K562 (cell line): ENCODE measurements at regions not wholly inside any gene's neighbourhood (a gene's known extent, or its start where the extent isn't known, plus 50 kb on each side); places are given as distances from the start of the nearest gene placed in this dataset.

Experiments used
- ATAC-seq: fragments of 200-7000 bp; cut with Tn5 transposase; 3 replicates; pipeline ENCODE4 v1.9.1; 2020; ENCODE audit warnings: moderate library complexity
- BruUV-seq: library from RNA; stranded (reverse); fragments of 400-500 nt; replicated peaks from 2 replicates; lab custom pipeline; 2021; lab: Mats Ljungman, UMichigan
- CTCF ChIA-PET: fragments of 300-600 bp; formaldehyde crosslinking; extraction: SDS; loops from one replicate; lab custom pipeline; 2021; ENCODE audit warnings: low intra/inter-chr PET ratio; lab: Yijun Ruan, JAX
- POLR2A ChIA-PET: fragments of 300-600, 350-650 bp; sonication (Branson Sonifier 250); formaldehyde crosslinking; extraction: SDS; loops from one replicate; lab custom pipeline; 2021; ENCODE audit warnings: antibody characterized with exemption, inconsistent platforms; lab: Yijun Ruan, JAX
- DNase-seq, 4 experiments: peaks; one replicate each; pipeline versions ENCODE4 v3.0.0 to v3.0.0-alpha.2; 2011 to 2018; ENCODE audit warnings: low spot score in 3 of 4, mixed read lengths in 3 of 4; ENCODE audit errors: extremely low read depth in 1 of 4
- FAIRE-seq: peaks from 2 replicates; lab custom pipeline; 2011; peaks lifted over from hg19 to GRCh38; lab: Jason Lieb, UNC
- H2AFZ ChIP-seq: 2 replicates; pipeline ENCODE4 v1.6.0; 2011; ENCODE audit warnings: low read depth, low read length, control low read depth, inconsistent platforms
- H3K27ac ChIP-seq: fragments of 200-600 bp; 3 replicates; pipeline ENCODE4 v1.8.0; 2011; ENCODE audit warnings: low read depth, mild to moderate bottlenecking, control low read depth, inconsistent platforms, low read length, moderate library complexity, mixed read lengths; ENCODE audit errors: extremely low read depth
- H3K27me3 ChIP-seq, 2 experiments: fragments of 300-600 bp in 1 of 2; 2 replicates in 1 of 2; 3 replicates in 1 of 2; pipeline versions ENCODE4 v1.6.0 to v1.8.0; 2011; ENCODE audit warnings: inconsistent platforms in 2 of 2, low read length in 2 of 2, mild to moderate bottlenecking in 1 of 2, mixed read lengths in 1 of 2, moderate library complexity in 1 of 2; ENCODE audit not compliant: control insufficient read depth in 2 of 2, insufficient read depth in 2 of 2
- H3K36me3 ChIP-seq: fragments of 300-600 bp; 3 replicates; pipeline ENCODE4 v1.8.0; 2011; ENCODE audit warnings: mild to moderate bottlenecking, low read length, inconsistent platforms; ENCODE audit not compliant: control insufficient read depth, insufficient read depth
- H3K4me1 ChIP-seq, 2 experiments: fragments of 200-600 bp in 1 of 2; replicated peaks in 1 of 2; 2 replicates in 1 of 2; 3 replicates in 1 of 2; pipeline versions ENCODE4 v1.5.1 to v1.8.0; 2011; ENCODE audit warnings: inconsistent platforms in 2 of 2, low read length in 2 of 2, mild to moderate bottlenecking in 1 of 2, mixed read lengths in 1 of 2, moderate library complexity in 1 of 2; ENCODE audit not compliant: control insufficient read depth in 2 of 2, insufficient read depth in 2 of 2
- H3K4me2 ChIP-seq: 2 replicates; pipeline ENCODE4 v1.6.1; 2011; ENCODE audit warnings: low read length, control low read depth, inconsistent platforms, mixed read lengths; ENCODE audit not compliant: insufficient read depth
- H3K4me3 ChIP-seq: fragments of 200-600 bp; sonication (generic), shearing (Covaris generic); 2 replicates; pipeline ENCODE4 v1.5.1; 2016; ENCODE audit warnings: control low read depth, inconsistent platforms
- H3K79me2 ChIP-seq: fragments of 200-600 bp; 3 replicates; pipeline ENCODE4 v1.8.0; 2011; ENCODE audit warnings: low read length, inconsistent platforms; ENCODE audit not compliant: control insufficient read depth, insufficient read depth
- H3K9ac ChIP-seq, 2 experiments: 2 replicates each; pipeline versions ENCODE4 v1.6.0 to v1.6.1; 2011; ENCODE audit warnings: low read depth in 2 of 2, low read length in 2 of 2, control low read depth in 1 of 2, inconsistent platforms in 1 of 2, mild to moderate bottlenecking in 1 of 2, mixed read lengths in 1 of 2; ENCODE audit not compliant: insufficient read depth in 1 of 2
- H3K9me1 ChIP-seq: one replicate; pipeline ENCODE4 v1.6.0; 2011; ENCODE audit warnings: inconsistent platforms, mild to moderate bottlenecking, low read length, moderate library complexity; ENCODE audit not compliant: control insufficient read depth, insufficient read depth
- H3K9me3 ChIP-seq: replicated peaks from 2 replicates; pipeline ENCODE4 v1.5.1; 2011; ENCODE audit warnings: low read depth, low read length, inconsistent platforms; ENCODE audit not compliant: control insufficient read depth, insufficient read depth
- H4K20me1 ChIP-seq: replicated peaks from 2 replicates; pipeline ENCODE4 v1.6.1; 2011; ENCODE audit warnings: low read length, inconsistent platforms, mixed read lengths; ENCODE audit not compliant: control insufficient read depth, insufficient read depth
- BMI1 ChIP-seq: fragments of 150-350 bp; IDR thresholded peaks from 2 replicates; pipeline ENCODE4 v1.6.1; 2014; ENCODE audit warnings: low read length
- DACH1 ChIP-seq: fragments of 450-650 bp; IDR thresholded peaks from 2 replicates; pipeline ENCODE4 v1.6.1; 2018; ENCODE audit not compliant: partially characterized antibody
- DNMT1 ChIP-seq: fragments of 450-650 bp; IDR thresholded peaks from 2 replicates; pipeline ENCODE4 v1.6.1; 2016; ENCODE audit warnings: antibody characterized with exemption, mild to moderate bottlenecking
- EP400 ChIP-seq: fragments of 450-650 bp; IDR thresholded peaks from 2 replicates; pipeline ENCODE4 v1.6.1; 2017; ENCODE audit warnings: antibody characterized with exemption, mild to moderate bottlenecking, moderate library complexity
- FOXJ2 ChIP-seq: fragments of 200-800 bp; sonication (Bioruptor generic); IDR thresholded peaks from 2 replicates; pipeline ENCODE4 v1.6.1; 2016; ENCODE audit warnings: missing genetic modification characterization, missing compliant biosample characterization
- HDAC1 ChIP-seq, 2 experiments: fragments of 450-650 bp; IDR thresholded peaks; 2 replicates each; pipeline ENCODE4 v1.6.1; 2016 to 2017; ENCODE audit warnings: inconsistent platforms in 1 of 2, mild to moderate bottlenecking in 1 of 2, moderate library complexity in 1 of 2
- MYC ChIP-seq, 2 experiments: fragments of 250-450 bp in 1 of 2; sonication (Bioruptor Pico) in 1 of 2; IDR thresholded peaks; 2 replicates each; pipeline versions ENCODE4 v1.5.1 to v1.6.1; 2012 to 2021; ENCODE audit warnings: low read depth in 2 of 2, borderline replicate concordance in 1 of 2, improper control_type of control experiment in 1 of 2, low read length in 1 of 2, mild to moderate bottlenecking in 1 of 2, moderate library complexity in 1 of 2
- NFRKB ChIP-seq: fragments of 450-650 bp; IDR thresholded peaks from 2 replicates; pipeline ENCODE4 v1.6.1; 2016; ENCODE audit warnings: low read depth
- PTTG1 ChIP-seq: fragments of 450-650 bp; IDR thresholded peaks from 2 replicates; pipeline ENCODE4 v1.6.1; 2016; ENCODE audit warnings: low read depth, mild to moderate bottlenecking, missing genetic modification characterization, missing compliant biosample characterization
- PYGO2 ChIP-seq: fragments of 450-650 bp; IDR thresholded peaks from 2 replicates; pipeline ENCODE4 v1.6.1; 2016; ENCODE audit warnings: mild to moderate bottlenecking, missing genetic modification characterization, moderate library complexity, missing compliant biosample characterization
- RBFOX2 ChIP-seq: fragments of 200-400 bp; formaldehyde crosslinking; IDR thresholded peaks from 2 replicates; pipeline ENCODE4 v1.6.1; 2017; ENCODE audit warnings: low read depth, mild to moderate bottlenecking, low read length, moderate library complexity
- TBP ChIP-seq: optimal IDR thresholded peaks from 2 replicates; pipeline ENCODE3; 2011; ENCODE audit warnings: low read depth, low read length, improper control_type of control experiment
- ZNF197 ChIP-seq: fragments of 200-800 bp; sonication (Bioruptor generic); IDR thresholded peaks from 2 replicates; pipeline ENCODE4 v1.6.1; 2016; ENCODE audit warnings: low read depth, missing genetic modification characterization, missing compliant biosample characterization
- ZNF253 ChIP-seq: fragments of 250-450 bp; sonication (Bioruptor Pico); conservative IDR thresholded peaks from 2 replicates; pipeline ENCODE4 v1.6.1; 2021; ENCODE audit warnings: mild to moderate bottlenecking
- ZNF263 ChIP-seq: sonication (generic); formaldehyde crosslinking; IDR thresholded peaks from 2 replicates; pipeline ENCODE4 v1.8.0; 2022; ENCODE audit warnings: mild to moderate bottlenecking, missing genetic modification reagents, borderline replicate concordance
- ZNF583 ChIP-seq: fragments of 250-450 bp; sonication (Bioruptor Pico); IDR thresholded peaks from 2 replicates; pipeline ENCODE4 v1.4.0; 2020
- ZNF766 ChIP-seq: fragments of 200-800 bp; sonication (Bioruptor generic); conservative IDR thresholded peaks from 2 replicates; pipeline ENCODE4 v1.6.1; 2016; ENCODE audit warnings: missing genetic modification characterization, missing compliant biosample characterization
- WGBS: fragments of 100-300 bp; shearing (Covaris generic); methylation state at CpG from one replicate; pipeline ENCODE4 v1.1.6; 2016; ENCODE audit warnings: low coverage, mixed read lengths; ENCODE audit not compliant: insufficient coverage; ENCODE audit errors: missing lambda C conversion rate; 5-methylcytosine and 5-hydroxymethylcytosine counted together
- in situ Hi-C: fragments of 300-500 bp; cut with MboI; formaldehyde crosslinking; loops from 4 replicates; pipeline ENCODE4 v1.15.0; 2018; ENCODE audit warnings: inconsistent platforms, mixed read lengths
- intact Hi-C: fragments of 100-400 bp; cut with micrococcal nuclease; formaldehyde crosslinking; loops from 2 replicates; pipeline ENCODE4 v1.14.2; 2022
- TF ChIP-seq, protein P1 (sequence below): IDR thresholded peaks from 2 replicates; pipeline ENCODE4 v1.6.1; 2011; ENCODE audit warnings: borderline replicate concordance, low read depth, mild to moderate bottlenecking, moderate library complexity, low read length; ENCODE audit not compliant: insufficient read depth, poor library complexity, severe bottlenecking

DNA sequence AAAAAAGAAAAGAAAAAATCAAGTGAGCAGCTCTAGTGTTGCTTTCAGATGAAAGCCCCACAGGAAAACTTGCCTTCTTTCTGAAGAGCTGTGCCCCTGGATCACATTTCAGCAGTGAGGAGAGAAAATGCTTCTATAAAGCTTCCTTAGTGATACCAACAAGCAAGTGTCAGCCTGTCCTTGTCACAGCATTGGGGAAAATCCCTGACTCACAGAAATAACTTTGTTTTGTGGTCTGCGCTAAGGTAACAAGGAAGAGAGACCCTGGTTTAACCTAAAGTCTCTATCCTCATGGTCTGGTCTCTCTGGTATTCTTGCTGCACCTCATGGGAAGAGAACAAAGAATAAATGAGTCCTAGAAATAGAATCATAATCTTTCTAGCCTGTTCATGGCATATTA lies 885.2 kb upstream of the SORCS1 start:
- H3K79me2 ChIP-seq, result no peaks in the 10 kb centered on the region
- CTCF ChIA-PET, result no interaction called here
- H3K4me1 ChIP-seq, result no peaks in the 10 kb centered on the region
- DNase-seq, result no peak
- POLR2A ChIA-PET, result no interaction called here
- no TSS peak for BruUV-seq
- no peak overlapping the region for H3K4me3 ChIP-seq
- intact Hi-C loops (no loop called here), in situ Hi-C loops (no loop called here)
- H4K20me1 ChIP-seq, result no peaks in the 10 kb centered on the region
- WGBS, result 8% methylated on average over 1 of the region's 1 CpG
- no peak overlapping the region for H2AFZ ChIP-seq
- H3K9ac ChIP-seq, result no peak overlapping the region
- H3K36me3 ChIP-seq, result no peaks in the 10 kb centered on the region
- H3K27ac ChIP-seq, result no peak overlapping the region
- no peak overlapping the region for H3K4me2 ChIP-seq
- FAIRE-seq, result no peak
- TF ChIP-seq PYGO2 (tag), result no peak
- no peak for TF ChIP-seq HDAC1 (IDR thresholded peaks at IDR 0.05)
- no peak for TF ChIP-seq TBP
- TF ChIP-seq ZNF583 (CRISPR knock-in tag), result no peak
- TF ChIP-seq ZNF766, result no peak
- no peak for TF ChIP-seq ZNF253
- TF ChIP-seq FOXJ2 (tag), result no peak
- TF ChIP-seq ZNF197 (CRISPR knock-in tag), result no peak
- TF ChIP-seq DNMT1, result no peak
- H3K27me3 ChIP-seq, result no peaks in the 10 kb centered on the region
- H3K9me3 ChIP-seq, result no peaks in the 10 kb centered on the region
- no peaks in the 10 kb centered on the region for H3K9me1 ChIP-seq
- no peak for ATAC-seq

DNA sequence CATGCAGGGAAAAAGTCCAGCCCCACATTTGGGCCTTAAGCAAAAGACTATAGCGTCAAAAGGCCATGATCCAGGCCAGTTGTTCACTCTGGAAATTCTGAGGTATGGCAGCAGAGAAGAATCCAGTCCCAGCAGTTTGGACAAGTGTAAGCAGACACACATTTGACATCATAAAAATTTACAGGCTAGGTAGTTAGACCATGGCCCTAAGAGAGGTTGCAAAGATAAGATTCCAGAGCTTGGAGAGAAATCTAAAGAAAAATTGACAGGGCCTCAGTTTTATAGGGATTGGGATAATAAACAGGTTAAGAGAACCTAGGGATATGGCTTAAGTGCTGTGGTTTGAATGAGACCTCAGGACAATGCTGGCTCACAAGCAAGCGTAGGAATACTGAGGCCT lies 884.4 kb upstream of the SORCS1 start:
- Histone ChIP-seq H3K27ac (no peak overlapping the region), H4K20me1 (no peaks in the 10 kb centered on the region), H3K4me1 (no peaks in the 10 kb centered on the region), H3K79me2 (no peaks in the 10 kb centered on the region), H3K9ac (no peak overlapping the region), H3K9me3 (no peaks in the 10 kb centered on the region), H3K4me3 (no peak overlapping the region), H2AFZ (no peak overlapping the region), H3K4me2 (no peak overlapping the region), H3K27me3 (no peaks in the 10 kb centered on the region), H3K9me1 (no peaks in the 10 kb centered on the region), H3K36me3 (no peaks in the 10 kb centered on the region)
- BruUV-seq, result no TSS peak
- ATAC-seq (no peak), DNase-seq (no peak), FAIRE-seq (no peak)
- TF ChIP-seq PTTG1 (tag) (no peak), BMI1 (no peak), EP400 (no peak), MYC (IDR thresholded peaks at IDR 0.05; ENCODE audit: low read depth, low read length) (no peak), MYC (CRISPR knock-in tag; IDR thresholded peaks at IDR 0.05; ENCODE audit: borderline replicate concordance, low read depth) (no peak), RBFOX2 (no peak), NFRKB (no peak), ZNF263 (no peak), DACH1 (no peak)
- TF ChIP-seq, protein P1, sequence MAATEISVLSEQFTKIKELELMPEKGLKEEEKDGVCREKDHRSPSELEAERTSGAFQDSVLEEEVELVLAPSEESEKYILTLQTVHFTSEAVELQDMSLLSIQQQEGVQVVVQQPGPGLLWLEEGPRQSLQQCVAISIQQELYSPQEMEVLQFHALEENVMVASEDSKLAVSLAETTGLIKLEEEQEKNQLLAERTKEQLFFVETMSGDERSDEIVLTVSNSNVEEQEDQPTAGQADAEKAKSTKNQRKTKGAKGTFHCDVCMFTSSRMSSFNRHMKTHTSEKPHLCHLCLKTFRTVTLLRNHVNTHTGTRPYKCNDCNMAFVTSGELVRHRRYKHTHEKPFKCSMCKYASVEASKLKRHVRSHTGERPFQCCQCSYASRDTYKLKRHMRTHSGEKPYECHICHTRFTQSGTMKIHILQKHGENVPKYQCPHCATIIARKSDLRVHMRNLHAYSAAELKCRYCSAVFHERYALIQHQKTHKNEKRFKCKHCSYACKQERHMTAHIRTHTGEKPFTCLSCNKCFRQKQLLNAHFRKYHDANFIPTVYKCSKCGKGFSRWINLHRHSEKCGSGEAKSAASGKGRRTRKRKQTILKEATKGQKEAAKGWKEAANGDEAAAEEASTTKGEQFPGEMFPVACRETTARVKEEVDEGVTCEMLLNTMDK, result no peak
- POLR2A ChIA-PET, result no interaction called here
- CTCF ChIA-PET, result no interaction called here
- intact Hi-C loops (no loop called here), in situ Hi-C loops (no loop called here)
- WGBS, result 17% methylated on average over 1 of the region's 2 CpGs
